HG03196 (cell line): ENCODE measurements at regions not wholly inside any gene's neighbourhood (a gene's known extent, or its start where the extent isn't known, plus 50 kb on each side); places are given as distances from the start of the nearest gene placed in this dataset.

Source experiments
- ATAC-seq: cut with Tn5 transposase; IDR thresholded peaks from one replicate; pipeline ENCODE4 v1.9.1; 2021; ENCODE audit not compliant: unreplicated experiment

DNA sequence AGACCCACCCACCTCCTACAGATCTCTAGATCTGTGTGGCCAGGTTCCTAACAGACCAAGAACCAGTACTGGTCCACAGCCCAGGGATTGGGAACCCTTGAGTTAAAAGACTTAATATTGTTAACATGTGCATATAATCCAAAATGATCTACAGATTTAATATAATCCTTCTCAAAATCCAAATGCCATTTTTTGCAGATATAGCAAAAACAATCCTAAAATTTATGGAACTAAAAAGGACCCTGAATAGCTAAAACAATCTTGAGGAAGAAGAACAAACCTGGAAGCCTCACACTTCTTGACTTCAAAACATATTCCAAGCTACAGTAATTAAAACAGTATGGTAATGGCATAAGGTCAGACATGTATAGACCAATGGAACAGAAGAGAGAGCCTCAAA lies 206.9 kb upstream of the SIX2 start:
- ATAC-seq, result no peak

GRCh38 chr2:45214550-45214949 lies 205.3 kb upstream of the SIX2 start:
- ATAC-seq, result no peak

DNA sequence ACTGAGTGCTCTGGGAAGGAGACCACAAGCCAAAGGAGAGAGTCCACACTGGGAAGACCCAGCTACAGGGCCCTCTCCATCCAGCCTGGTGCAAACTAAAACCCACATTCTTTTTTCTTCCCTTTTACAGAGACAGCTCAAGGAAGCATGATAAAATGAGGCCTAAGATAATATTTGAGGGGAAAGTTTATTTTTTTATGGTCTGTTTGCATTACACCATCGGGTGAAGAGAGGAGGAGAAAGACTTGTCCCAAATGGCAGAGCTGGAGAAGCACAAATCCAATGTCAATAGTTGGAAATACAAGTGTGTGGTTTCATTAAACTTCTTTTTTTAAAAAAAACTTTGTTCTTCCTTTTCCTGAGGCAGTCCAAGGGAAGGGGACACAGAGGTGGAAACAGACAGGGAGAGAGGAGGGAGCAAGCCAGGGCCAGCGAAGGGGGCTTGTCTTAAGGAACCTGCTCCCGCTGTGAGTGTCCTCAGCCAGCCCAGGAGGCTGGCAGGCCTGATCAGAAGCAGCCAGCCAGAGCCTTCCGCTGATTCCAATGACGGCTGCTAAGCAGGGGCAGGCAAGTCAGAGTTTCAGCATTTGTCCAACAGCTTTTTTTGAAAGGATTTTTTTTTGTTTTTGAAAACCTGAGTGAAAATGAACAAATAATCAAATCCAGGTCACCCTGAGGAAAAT lies 203.8 kb upstream of the SIX2 start:
- ATAC-seq, result no peak

GRCh38 chr2:45211636-45212035 lies 202.4 kb upstream of the SIX2 start:
- no peak for ATAC-seq

- no peak for ATAC-seq
Measured at GRCh38 chr2:45210462-45211195, 201.4 kb upstream of the SIX2 start.

DNA sequence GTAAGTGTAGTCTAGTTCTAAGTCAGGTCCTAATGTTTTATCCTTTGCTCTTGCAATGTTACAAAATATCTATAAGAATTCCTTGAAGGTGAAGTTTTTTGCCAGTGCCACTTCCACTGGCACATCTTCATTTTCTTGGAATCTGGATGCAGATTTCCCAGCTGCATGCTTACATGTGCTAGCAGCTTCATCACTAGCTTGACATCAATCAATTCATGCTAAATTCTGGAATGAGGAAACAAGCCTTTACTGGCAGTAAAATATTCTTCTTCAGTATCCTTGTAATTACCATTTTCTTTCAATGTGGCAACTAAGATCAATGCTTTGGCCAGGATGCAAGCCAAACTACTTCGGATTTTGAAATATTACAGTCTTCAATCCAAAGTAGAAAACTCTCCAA lies 200.6 kb upstream of the SIX2 start:
- no peak for ATAC-seq

DNA sequence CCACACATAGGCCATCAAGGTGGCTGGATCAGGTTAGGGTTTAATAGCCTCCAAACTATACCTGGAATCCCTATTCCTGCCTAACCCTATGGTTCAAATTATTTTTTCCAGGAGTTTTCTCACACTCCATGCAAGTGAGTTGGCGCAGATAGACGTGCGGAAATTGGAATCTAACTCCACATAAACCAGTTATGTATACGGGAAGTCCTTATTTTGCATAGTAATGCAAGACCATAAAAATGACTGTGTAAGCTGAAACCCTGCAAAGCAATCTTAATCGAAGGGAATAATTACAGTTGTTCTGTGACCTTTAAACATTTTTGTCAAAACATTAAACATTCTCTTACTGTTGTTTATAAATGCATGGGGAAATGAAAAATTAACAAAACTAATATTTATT lies 200.1 kb upstream of the SIX2 start:
- ATAC-seq, result no peak

- no peak for ATAC-seq
Measured at GRCh38 chr2:45207101-45207500, 197.8 kb upstream of the SIX2 start.

DNA sequence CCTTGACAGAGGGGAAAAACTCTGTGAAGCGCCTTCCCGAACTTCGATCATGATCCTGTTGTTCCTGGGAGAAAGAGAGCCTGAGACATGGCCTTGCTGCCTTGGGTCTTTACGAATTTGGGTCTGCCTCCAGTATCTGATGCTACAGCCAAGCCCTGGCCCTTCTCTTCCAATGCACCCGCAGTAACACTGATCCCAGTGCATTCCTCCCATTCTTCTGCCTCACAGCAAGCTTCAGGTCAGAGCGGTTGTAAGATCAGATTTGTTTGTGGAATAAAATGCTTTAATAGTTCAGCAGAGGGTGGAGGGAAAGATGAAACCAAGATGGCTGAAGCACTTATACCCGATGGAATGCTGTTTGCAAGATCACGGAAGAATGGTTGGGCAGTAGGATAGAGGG lies 196.7 kb upstream of the SIX2 start:
- no peak for ATAC-seq

DNA sequence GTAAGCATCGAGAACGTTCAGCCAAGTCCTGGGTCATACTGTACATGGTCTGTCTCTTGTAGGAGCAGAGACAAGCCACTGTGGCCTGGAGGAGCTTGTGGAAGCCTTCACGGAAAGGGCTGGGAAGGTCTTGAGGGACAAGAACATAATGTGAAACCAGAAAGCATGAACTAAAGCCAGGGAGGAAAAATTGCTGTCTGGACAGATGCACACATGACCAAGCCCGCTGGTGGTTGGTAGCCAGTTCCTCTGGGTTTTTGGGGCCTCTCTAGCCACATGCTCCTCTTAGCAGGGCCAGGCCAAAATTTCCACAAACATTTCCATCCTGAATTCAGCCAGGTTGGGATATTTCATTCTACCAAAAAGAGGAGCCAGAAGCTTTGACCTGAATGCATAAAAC lies 196.2 kb upstream of the SIX2 start:
- ATAC-seq, result no peak

DNA sequence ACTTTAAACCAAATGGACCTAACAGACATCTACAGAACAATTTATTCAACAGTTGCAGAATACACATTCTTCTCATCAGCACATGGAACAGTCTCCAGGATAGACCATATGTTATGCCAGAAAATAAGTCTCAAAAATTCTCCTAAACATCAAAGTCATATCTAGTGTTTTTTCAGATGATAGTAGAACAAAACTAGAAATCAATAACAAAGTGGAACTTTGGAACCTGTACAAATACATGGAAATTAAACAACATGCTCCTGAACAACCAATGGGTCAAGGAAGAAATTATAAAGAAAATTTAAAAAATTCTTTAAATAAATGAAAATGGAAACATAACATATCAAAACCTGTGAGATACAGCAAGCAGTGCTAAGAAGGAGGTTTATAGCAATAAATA lies 194.1 kb upstream of the SIX2 start:
- no peak for ATAC-seq

DNA sequence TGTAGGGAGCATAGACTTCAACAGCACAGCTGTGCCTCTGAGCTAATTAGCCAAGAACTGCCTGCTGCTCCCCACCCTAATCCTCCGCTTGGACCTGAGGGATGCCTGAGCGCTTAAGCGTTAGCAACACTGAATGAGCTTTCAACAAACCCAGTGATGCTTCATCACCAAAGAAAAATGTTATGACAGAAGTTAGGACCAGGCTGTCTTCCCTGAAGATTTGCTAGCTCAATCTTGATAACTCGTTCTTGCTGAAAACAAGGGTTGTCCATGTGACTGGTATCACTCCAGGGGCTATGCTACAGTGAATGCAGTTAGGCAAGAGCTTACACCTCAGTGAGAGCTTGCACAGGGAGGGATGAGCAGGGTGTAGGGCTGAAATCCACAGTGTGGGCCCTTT lies 190.7 kb upstream of the SIX2 start:
- no peak for ATAC-seq

GRCh38 chr2:45195916-45196315 lies 186.7 kb upstream of the SIX2 start:
- no peak for ATAC-seq

DNA sequence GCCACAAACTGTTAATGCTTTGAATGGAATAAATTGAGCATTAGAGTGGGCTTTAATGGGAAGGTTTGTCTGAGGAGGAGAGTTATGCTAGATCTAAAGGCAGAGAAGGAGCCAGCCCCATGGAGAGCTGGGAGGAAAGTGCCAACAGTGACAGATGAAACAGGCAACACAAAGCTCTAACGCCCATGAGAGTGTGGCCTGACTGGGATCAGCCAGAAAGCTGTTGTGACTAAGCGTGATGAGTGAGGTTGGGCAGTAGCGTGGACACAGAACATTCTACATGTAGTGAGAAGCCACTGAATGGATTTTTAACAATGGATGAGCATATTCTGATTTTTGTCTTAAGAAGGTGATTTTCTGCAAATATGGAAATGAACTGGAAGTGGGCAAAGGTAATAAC lies 185.3 kb upstream of the SIX2 start:
- ATAC-seq, result no peak

- ATAC-seq, result no peak
Measured at GRCh38 chr2:45193581-45193980, 184.3 kb upstream of the SIX2 start.

- ATAC-seq, result no peak
Measured at GRCh38 chr2:45192991-45193390, 183.7 kb upstream of the SIX2 start.

DNA sequence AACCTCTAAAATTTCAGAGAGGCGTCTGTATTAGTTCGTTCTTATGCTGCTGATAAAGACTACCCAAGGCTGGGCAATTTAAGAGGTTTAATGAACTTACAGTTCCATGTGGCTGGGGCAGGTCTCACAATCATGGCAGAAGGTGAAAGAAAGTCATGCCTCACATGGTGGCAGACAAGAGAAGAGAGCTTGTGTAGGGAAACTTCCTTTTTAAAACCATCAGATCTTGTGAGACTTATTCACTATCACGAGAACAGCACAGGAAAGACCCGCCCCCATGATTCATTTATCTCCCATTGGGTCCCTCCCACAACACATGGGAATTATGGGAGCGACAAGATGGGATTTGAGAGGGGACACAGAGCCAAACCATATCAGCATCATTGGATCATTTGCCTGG lies 183.2 kb upstream of the SIX2 start:
- no peak for ATAC-seq

- ATAC-seq, result no peak
Measured at GRCh38 chr2:45191976-45192375, 182.7 kb upstream of the SIX2 start.

- no peak for ATAC-seq
Measured at GRCh38 chr2:45191146-45191863, 182.1 kb upstream of the SIX2 start.

DNA sequence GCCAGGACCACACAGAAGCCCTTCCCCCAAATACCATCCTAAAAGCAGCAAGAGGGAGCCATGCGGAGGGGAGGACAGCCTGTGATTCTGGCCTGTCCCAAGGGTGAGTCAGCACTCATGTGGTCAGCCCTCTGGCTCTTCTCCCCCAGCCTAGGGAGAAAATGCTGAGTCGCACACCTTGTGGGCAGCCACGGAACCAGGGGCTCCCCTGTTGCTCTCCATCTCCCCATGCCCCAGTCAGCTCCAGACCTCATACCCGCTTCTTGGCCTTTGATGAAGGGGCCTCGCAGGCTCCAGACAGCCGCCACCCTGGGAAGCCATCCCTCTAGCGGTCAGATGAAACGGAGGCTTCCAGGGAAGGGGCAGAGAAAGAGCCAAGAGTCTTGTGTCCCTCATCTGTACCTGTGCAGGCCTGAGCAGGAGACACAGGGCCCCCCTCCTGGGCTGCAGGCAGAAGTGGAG lies 181.3 kb upstream of the SIX2 start:
- no peak for ATAC-seq

- ATAC-seq, result no peak
Measured at GRCh38 chr2:45184606-45185005, 175.4 kb upstream of the SIX2 start.

GRCh38 chr2:45182667-45183295 lies 173.5 kb upstream of the SIX2 start:
- ATAC-seq, result no peak
